ENCODE measurements at regions not wholly inside any gene's neighbourhood (a gene's known extent, or its start where the extent isn't known, plus 50 kb on each side); places are given as distances from the start of the nearest gene placed in this dataset.

DNA sequence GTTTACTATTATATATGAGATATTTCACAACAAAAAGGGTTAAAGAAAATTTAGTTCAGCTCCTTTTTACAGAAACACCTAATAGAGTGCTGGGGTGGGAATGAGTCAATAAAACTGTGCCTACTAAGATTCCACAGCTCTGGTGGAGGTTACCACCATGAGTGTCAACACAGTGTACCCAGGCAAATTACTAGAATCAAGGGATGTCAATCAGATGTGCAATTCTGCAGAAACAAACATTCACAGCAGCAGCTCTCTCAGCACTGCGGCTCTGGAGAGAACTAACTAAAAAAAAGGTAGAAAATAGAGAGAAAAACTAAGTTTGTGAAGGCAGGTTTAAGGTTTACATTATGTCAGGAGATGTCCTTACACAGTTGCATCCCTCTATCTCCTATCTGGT is 1313.0 kb downstream of the MAT2B start:
- no peaks in the 10 kb centered on the region for H3K4me1 ChIP-seq (ENCODE audit: control insufficient read depth in 4 of 4, insufficient read depth in 4 of 4, low read length in 3 of 4)
- 41% methylated on average over 1 of the region's 1 CpG for WGBS
- H3K9ac ChIP-seq (ENCODE audit: low read depth in 1 of 2, low read length in 2 of 2) = no peak overlapping the region
- TF ChIP-seq, protein P1, sequence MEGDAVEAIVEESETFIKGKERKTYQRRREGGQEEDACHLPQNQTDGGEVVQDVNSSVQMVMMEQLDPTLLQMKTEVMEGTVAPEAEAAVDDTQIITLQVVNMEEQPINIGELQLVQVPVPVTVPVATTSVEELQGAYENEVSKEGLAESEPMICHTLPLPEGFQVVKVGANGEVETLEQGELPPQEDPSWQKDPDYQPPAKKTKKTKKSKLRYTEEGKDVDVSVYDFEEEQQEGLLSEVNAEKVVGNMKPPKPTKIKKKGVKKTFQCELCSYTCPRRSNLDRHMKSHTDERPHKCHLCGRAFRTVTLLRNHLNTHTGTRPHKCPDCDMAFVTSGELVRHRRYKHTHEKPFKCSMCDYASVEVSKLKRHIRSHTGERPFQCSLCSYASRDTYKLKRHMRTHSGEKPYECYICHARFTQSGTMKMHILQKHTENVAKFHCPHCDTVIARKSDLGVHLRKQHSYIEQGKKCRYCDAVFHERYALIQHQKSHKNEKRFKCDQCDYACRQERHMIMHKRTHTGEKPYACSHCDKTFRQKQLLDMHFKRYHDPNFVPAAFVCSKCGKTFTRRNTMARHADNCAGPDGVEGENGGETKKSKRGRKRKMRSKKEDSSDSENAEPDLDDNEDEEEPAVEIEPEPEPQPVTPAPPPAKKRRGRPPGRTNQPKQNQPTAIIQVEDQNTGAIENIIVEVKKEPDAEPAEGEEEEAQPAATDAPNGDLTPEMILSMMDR (IDR thresholded peaks at IDR 0.05; ENCODE audit: low read depth, low read length, missing input control) = no peak
- TF ChIP-seq EGR1 (IDR thresholded peaks at IDR 0.05; ENCODE audit: low read depth in 2 of 2) (no peak), NR2F2 (IDR thresholded peaks at IDR 0.05) (no peak), HNF4A (conservative IDR thresholded peaks at IDR 0.05) (no peak), TAF1 (conservative IDR thresholded peaks at IDR 0.05) (no peak), JUND (IDR thresholded peaks at IDR 0.05) (no peak), FOXA2 (IDR thresholded peaks at IDR 0.05) (no peak), RAD21 (IDR thresholded peaks at IDR 0.05) (no peak), GABPA (IDR thresholded peaks at IDR 0.05 in 1 of 2, conservative IDR thresholded peaks at IDR 0.05 in 1 of 2) (no peak), RXRA (IDR thresholded peaks at IDR 0.05) (no peak)
- TF ChIP-seq, protein P2, sequence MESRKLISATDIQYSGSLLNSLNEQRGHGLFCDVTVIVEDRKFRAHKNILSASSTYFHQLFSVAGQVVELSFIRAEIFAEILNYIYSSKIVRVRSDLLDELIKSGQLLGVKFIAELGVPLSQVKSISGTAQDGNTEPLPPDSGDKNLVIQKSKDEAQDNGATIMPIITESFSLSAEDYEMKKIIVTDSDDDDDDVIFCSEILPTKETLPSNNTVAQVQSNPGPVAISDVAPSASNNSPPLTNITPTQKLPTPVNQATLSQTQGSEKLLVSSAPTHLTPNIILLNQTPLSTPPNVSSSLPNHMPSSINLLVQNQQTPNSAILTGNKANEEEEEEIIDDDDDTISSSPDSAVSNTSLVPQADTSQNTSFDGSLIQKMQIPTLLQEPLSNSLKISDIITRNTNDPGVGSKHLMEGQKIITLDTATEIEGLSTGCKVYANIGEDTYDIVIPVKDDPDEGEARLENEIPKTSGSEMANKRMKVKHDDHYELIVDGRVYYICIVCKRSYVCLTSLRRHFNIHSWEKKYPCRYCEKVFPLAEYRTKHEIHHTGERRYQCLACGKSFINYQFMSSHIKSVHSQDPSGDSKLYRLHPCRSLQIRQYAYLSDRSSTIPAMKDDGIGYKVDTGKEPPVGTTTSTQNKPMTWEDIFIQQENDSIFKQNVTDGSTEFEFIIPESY (IDR thresholded peaks at IDR 0.05) = no peak
- TF ChIP-seq, protein P3, sequence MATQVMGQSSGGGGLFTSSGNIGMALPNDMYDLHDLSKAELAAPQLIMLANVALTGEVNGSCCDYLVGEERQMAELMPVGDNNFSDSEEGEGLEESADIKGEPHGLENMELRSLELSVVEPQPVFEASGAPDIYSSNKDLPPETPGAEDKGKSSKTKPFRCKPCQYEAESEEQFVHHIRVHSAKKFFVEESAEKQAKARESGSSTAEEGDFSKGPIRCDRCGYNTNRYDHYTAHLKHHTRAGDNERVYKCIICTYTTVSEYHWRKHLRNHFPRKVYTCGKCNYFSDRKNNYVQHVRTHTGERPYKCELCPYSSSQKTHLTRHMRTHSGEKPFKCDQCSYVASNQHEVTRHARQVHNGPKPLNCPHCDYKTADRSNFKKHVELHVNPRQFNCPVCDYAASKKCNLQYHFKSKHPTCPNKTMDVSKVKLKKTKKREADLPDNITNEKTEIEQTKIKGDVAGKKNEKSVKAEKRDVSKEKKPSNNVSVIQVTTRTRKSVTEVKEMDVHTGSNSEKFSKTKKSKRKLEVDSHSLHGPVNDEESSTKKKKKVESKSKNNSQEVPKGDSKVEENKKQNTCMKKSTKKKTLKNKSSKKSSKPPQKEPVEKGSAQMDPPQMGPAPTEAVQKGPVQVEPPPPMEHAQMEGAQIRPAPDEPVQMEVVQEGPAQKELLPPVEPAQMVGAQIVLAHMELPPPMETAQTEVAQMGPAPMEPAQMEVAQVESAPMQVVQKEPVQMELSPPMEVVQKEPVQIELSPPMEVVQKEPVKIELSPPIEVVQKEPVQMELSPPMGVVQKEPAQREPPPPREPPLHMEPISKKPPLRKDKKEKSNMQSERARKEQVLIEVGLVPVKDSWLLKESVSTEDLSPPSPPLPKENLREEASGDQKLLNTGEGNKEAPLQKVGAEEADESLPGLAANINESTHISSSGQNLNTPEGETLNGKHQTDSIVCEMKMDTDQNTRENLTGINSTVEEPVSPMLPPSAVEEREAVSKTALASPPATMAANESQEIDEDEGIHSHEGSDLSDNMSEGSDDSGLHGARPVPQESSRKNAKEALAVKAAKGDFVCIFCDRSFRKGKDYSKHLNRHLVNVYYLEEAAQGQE (IDR thresholded peaks at IDR 0.05) = no peak
- TF ChIP-seq, protein P4, sequence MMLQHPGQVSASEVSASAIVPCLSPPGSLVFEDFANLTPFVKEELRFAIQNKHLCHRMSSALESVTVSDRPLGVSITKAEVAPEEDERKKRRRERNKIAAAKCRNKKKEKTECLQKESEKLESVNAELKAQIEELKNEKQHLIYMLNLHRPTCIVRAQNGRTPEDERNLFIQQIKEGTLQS (IDR thresholded peaks at IDR 0.05) = no peak
- TF ChIP-seq, protein P5, sequence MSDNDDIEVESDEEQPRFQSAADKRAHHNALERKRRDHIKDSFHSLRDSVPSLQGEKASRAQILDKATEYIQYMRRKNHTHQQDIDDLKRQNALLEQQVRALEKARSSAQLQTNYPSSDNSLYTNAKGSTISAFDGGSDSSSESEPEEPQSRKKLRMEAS (IDR thresholded peaks at IDR 0.05) = no peak
- no peak overlapping the region for H3K27ac ChIP-seq (ENCODE audit: low read depth in 1 of 2, low read length in 2 of 2)
- no peaks in the 10 kb centered on the region for H3K9me3 ChIP-seq (ENCODE audit: control insufficient read depth in 4 of 4, low read length in 3 of 4)
- H3K27me3 ChIP-seq (ENCODE audit: control insufficient read depth in 4 of 4, insufficient read depth in 4 of 4, low read length in 3 of 4) = no peaks in the 10 kb centered on the region
- no peak overlapping the region for H3K4me3 ChIP-seq (ENCODE audit: low read depth in 1 of 3, low read length in 3 of 3)
- no peaks in the 10 kb centered on the region for H3K36me3 ChIP-seq (ENCODE audit: control insufficient read depth in 4 of 4, insufficient read depth in 3 of 4, low read depth in 1 of 4, low read length in 3 of 4)
- DNase-seq (ENCODE audit: low spot score) = no peak

DNA sequence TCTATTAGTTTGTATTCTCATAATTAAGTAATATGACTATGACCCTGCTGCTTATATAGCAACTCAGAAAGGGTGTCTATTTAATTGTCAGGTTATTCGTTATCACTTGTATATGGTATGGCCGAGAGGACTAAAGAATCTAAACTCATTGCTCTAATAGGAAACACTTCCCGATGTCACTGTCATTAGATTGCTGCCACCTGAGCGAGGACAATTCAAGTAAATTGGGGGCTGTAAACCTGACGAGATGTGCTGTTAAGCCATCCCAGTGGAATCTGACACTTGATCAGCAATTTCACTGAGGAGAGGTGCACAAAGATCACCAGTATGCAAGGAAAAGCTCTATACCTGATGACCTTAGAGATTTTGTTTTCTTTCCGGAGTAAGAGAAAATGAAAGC is 1319.3 kb downstream of the MAT2B start:
- 38% methylated on average over 6 of the region's 6 CpGs for WGBS

More for the DNA sequence above, 1319.3 kb downstream of the MAT2B start:
- Histone ChIP-seq H3K4me3 (ENCODE audit: low read depth in 1 of 3, low read length in 3 of 3) (no peak overlapping the region), H3K4me1 (ENCODE audit: control insufficient read depth in 4 of 4, insufficient read depth in 4 of 4, low read length in 3 of 4) (no peaks in the 10 kb centered on the region), H3K9me3 (ENCODE audit: control insufficient read depth in 4 of 4, low read length in 3 of 4) (no peaks in the 10 kb centered on the region), H3K27me3 (ENCODE audit: control insufficient read depth in 4 of 4, insufficient read depth in 4 of 4, low read length in 3 of 4) (no peaks in the 10 kb centered on the region), H3K27ac (ENCODE audit: low read depth in 1 of 2, low read length in 2 of 2) (no peak overlapping the region), H3K36me3 (ENCODE audit: control insufficient read depth in 4 of 4, insufficient read depth in 3 of 4, low read depth in 1 of 4, low read length in 3 of 4) (no peaks in the 10 kb centered on the region), H3K9ac (ENCODE audit: low read depth in 1 of 2, low read length in 2 of 2) (no peak overlapping the region)
- no peak for DNase-seq (ENCODE audit: low spot score)
- TF ChIP-seq RAD21 (IDR thresholded peaks at IDR 0.05) (no peak), YY1 (IDR thresholded peaks at IDR 0.05) (no peak), EGR1 (IDR thresholded peaks at IDR 0.05; ENCODE audit: low read depth in 2 of 2) (no peak), JUND (IDR thresholded peaks at IDR 0.05) (no peak), FOXA2 (IDR thresholded peaks at IDR 0.05) (no peak), RXRA (IDR thresholded peaks at IDR 0.05) (no peak), HNF4G (IDR thresholded peaks at IDR 0.05) (no peak), FOXA1 (IDR thresholded peaks at IDR 0.05) (no peak), SP1 (IDR thresholded peaks at IDR 0.05) (no peak)
- TF ChIP-seq, protein P5 (IDR thresholded peaks at IDR 0.05) = no peak

Measured in liver (tissue), 8 donors.